HEK293 (cell line): ENCODE measurements at regions not wholly inside any gene's neighbourhood (a gene's known extent, or its start where the extent isn't known, plus 50 kb on each side); places are given as distances from the start of the nearest gene placed in this dataset.

Experiments used
- CTCF ChIA-PET: fragments of 350-600 bp; formaldehyde crosslinking; extraction: SDS; loops from one replicate; lab custom pipeline; 2021; ENCODE audit warnings: antibody characterized with exemption; lab: Yijun Ruan, JAX
- POLR2A ChIA-PET: fragments of 300-600 bp; formaldehyde crosslinking; extraction: SDS; loops from one replicate; lab custom pipeline; 2020; ENCODE audit warnings: antibody characterized with exemption, inconsistent platforms; lab: Yijun Ruan, JAX
- H3K27ac ChIP-seq: fragments of 200-500 bp; sonication (Bioruptor generic); 2 replicates; pipeline ENCODE4 v1.5.1; 2014; ENCODE audit warnings: low read depth, low read length, control low read depth, inconsistent platforms; ENCODE audit errors: extremely low read depth
- H3K36me3 ChIP-seq, 2 experiments: fragments of 200-500 bp in 1 of 2; sonication (Bioruptor generic) in 1 of 2; 1 replicate in 1 of 2; 2 replicates in 1 of 2; pipeline ENCODE4 v1.5.1; 2014 to 2017; ENCODE audit warnings: inconsistent platforms in 2 of 2, low read length in 2 of 2; ENCODE audit not compliant: control insufficient read depth in 2 of 2, insufficient read depth in 1 of 2
- H3K4me1 ChIP-seq: fragments of 200-500 bp; sonication (Bioruptor generic); 2 replicates; pipeline ENCODE4 v1.5.1; 2014; ENCODE audit warnings: mild to moderate bottlenecking, low read length, inconsistent platforms; ENCODE audit not compliant: control insufficient read depth, insufficient read depth
- H3K4me3 ChIP-seq: 2 replicates; pipeline ENCODE4 v1.5.1; 2011; ENCODE audit warnings: low read depth, mild to moderate bottlenecking, control low read depth, low read length, moderate library complexity
- H3K9me3 ChIP-seq: fragments of 200-500 bp; sonication (Bioruptor generic); 2 replicates; pipeline ENCODE4 v1.5.1; 2014; ENCODE audit warnings: low read depth, low read length, inconsistent platforms; ENCODE audit not compliant: control insufficient read depth, insufficient read depth
- EGR2 ChIP-seq: fragments of 450-650 bp; formaldehyde crosslinking; IDR thresholded peaks from 2 replicates; pipeline ENCODE4 v1.5.1; 2016; ENCODE audit warnings: low read depth, missing biosample characterization, missing genetic modification characterization
- GLIS1 ChIP-seq: fragments of 450-650 bp; formaldehyde crosslinking; IDR thresholded peaks from 2 replicates; pipeline ENCODE4 v1.5.1; 2016; ENCODE audit warnings: missing biosample characterization, missing genetic modification characterization
- HOXC10 ChIP-seq: sonication (generic); formaldehyde crosslinking; IDR thresholded peaks from 2 replicates; pipeline ENCODE4 v1.8.1; 2023; ENCODE audit warnings: mild to moderate bottlenecking, missing genetic modification reagents
- KLF9 ChIP-seq: fragments of 450-650 bp; formaldehyde crosslinking; IDR thresholded peaks from 2 replicates; pipeline ENCODE4 v1.5.1; 2016; ENCODE audit warnings: missing biosample characterization, missing genetic modification characterization, low read depth
- SP2 ChIP-seq: fragments of 450-650 bp; formaldehyde crosslinking; IDR thresholded peaks from 2 replicates; pipeline ENCODE4 v1.5.1; 2016; ENCODE audit warnings: missing biosample characterization, missing genetic modification characterization
- TSHZ1 ChIP-seq: fragments of 450-650 bp; formaldehyde crosslinking; IDR thresholded peaks from 2 replicates; pipeline ENCODE4 v1.5.1; 2016; ENCODE audit warnings: missing biosample characterization, missing genetic modification characterization, borderline replicate concordance
- YY2 ChIP-seq: fragments of 450-650 bp; formaldehyde crosslinking; IDR thresholded peaks from 2 replicates; pipeline ENCODE4 v1.5.1; 2016; ENCODE audit warnings: missing biosample characterization, missing genetic modification characterization
- ZBTB48 ChIP-seq: fragments of 450-650 bp; formaldehyde crosslinking; IDR thresholded peaks from 2 replicates; pipeline ENCODE4 v1.5.1; 2016; ENCODE audit warnings: missing biosample characterization, missing genetic modification characterization
- ZBTB49 ChIP-seq: fragments of 450-650 bp; formaldehyde crosslinking; IDR thresholded peaks from 2 replicates; pipeline ENCODE4 v1.5.1; 2016; ENCODE audit warnings: missing biosample characterization, missing genetic modification characterization, low read depth
- ZNF10 ChIP-seq: fragments of 450-650 bp; formaldehyde crosslinking; IDR thresholded peaks from 2 replicates; pipeline ENCODE4 v1.5.1; 2017; ENCODE audit warnings: missing biosample characterization, missing genetic modification characterization
- ZNF184 ChIP-seq: fragments of 450-650 bp; IDR thresholded peaks from 2 replicates; pipeline ENCODE4 v1.5.1; 2018; ENCODE audit warnings: missing biosample characterization, mild to moderate bottlenecking, missing genetic modification characterization
- ZNF211 ChIP-seq: fragments of 450-650 bp; formaldehyde crosslinking; IDR thresholded peaks from 2 replicates; pipeline ENCODE4 v1.5.1; 2016; ENCODE audit warnings: low read depth, missing biosample characterization, missing genetic modification characterization
- ZNF23 ChIP-seq: fragments of 450-650 bp; formaldehyde crosslinking; IDR thresholded peaks from 2 replicates; pipeline ENCODE4 v1.5.1; 2016; ENCODE audit warnings: missing biosample characterization, missing genetic modification characterization, borderline replicate concordance
- ZNF404 ChIP-seq: fragments of 450-650 bp; formaldehyde crosslinking; IDR thresholded peaks from 2 replicates; pipeline ENCODE4 v1.5.1; 2017; ENCODE audit warnings: missing biosample characterization, missing genetic modification characterization
- ZNF560 ChIP-seq: fragments of 450-650 bp; formaldehyde crosslinking; IDR thresholded peaks from 2 replicates; pipeline ENCODE4 v1.5.1; 2017; ENCODE audit warnings: missing biosample characterization, missing genetic modification characterization, borderline replicate concordance
- ZNF629 ChIP-seq: fragments of 450-650 bp; formaldehyde crosslinking; IDR thresholded peaks from 2 replicates; pipeline ENCODE4 v1.5.1; 2017; ENCODE audit warnings: missing biosample characterization, missing genetic modification characterization
- ZNF776 ChIP-seq: fragments of 450-650 bp; formaldehyde crosslinking; IDR thresholded peaks from 2 replicates; pipeline ENCODE4 v1.5.0; 2017; ENCODE audit warnings: missing biosample characterization, missing genetic modification characterization, borderline replicate concordance
- ZSCAN23 ChIP-seq: fragments of 450-650 bp; formaldehyde crosslinking; IDR thresholded peaks from 2 replicates; pipeline ENCODE4 v1.5.1; 2016; ENCODE audit warnings: missing biosample characterization, missing genetic modification characterization
- ZSCAN30 ChIP-seq: fragments of 450-650 bp; IDR thresholded peaks from 2 replicates; pipeline ENCODE4 v1.5.1; 2018; ENCODE audit warnings: missing biosample characterization, mild to moderate bottlenecking, missing genetic modification characterization, moderate library complexity
- ZSCAN5A ChIP-seq: fragments of 450-650 bp; formaldehyde crosslinking; IDR thresholded peaks from 2 replicates; pipeline ENCODE4 v1.5.1; 2016; ENCODE audit warnings: missing biosample characterization, missing genetic modification characterization
- TF ChIP-seq, protein P1 (sequence below): fragments of 450-650 bp; formaldehyde crosslinking; IDR thresholded peaks from 2 replicates; pipeline ENCODE4 v1.5.1; 2016; ENCODE audit warnings: missing biosample characterization, missing genetic modification characterization

GRCh38 chr16:64234200-64234599 lies 887.7 kb downstream of the CDH11 start:
- Histone ChIP-seq H3K36me3 (no peaks in the 10 kb centered on the region), H3K4me1 (no peaks in the 10 kb centered on the region), H3K9me3 (no peaks in the 10 kb centered on the region), H3K4me3 (no peak overlapping the region), H3K27ac (no peak overlapping the region)
- ChIA-PET POLR2A (no interaction called here), CTCF (no interaction called here)
- TF ChIP-seq KLF9, result no peak
- no peak for TF ChIP-seq ZNF184 (tag by site-specific recombination)
- no peak for TF ChIP-seq EGR2 (tag by site-specific recombination)
- no peak for TF ChIP-seq ZSCAN23 (tag by site-specific recombination)
- TF ChIP-seq ZSCAN5A, result no peak
- no peak for TF ChIP-seq ZNF211
- TF ChIP-seq ZBTB48 (tag by site-specific recombination), result no peak

GRCh38 chr16:64225696-64226095 lies 896.2 kb downstream of the CDH11 start:
- CTCF ChIA-PET, result no interaction called here
- Histone ChIP-seq H3K4me3 (no peak overlapping the region), H3K4me1 (no peaks in the 10 kb centered on the region), H3K36me3 (no peaks in the 10 kb centered on the region), H3K9me3 (no peaks in the 10 kb centered on the region), H3K27ac (no peak overlapping the region)
- POLR2A ChIA-PET, result no interaction called here
- TF ChIP-seq SP2 (tag by site-specific recombination) (no peak), ZNF10 (no peak), ZNF776 (no peak)

DNA sequence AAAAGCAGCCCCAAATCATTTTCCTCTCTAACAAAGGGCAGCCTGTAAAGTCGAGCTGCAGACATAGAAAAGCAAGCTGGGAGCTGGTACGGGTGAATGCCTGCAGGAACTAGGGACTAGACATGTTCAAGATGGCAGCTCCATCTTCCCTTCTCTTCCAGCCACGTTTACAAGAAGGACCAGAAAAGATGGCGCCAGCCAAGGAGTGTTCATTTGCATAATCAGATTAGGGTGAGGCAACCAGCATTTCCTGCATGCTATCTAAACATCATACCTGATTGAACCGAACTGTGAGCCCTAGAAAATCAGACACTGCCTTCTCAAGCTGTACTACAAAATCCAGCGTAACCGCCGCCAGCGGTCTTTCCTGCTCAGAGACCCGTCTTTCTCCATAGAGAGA lies 896.8 kb downstream of the CDH11 start:
- Histone ChIP-seq H3K4me1 (no peaks in the 10 kb centered on the region), H3K36me3 (no peaks in the 10 kb centered on the region), H3K27ac (no peak overlapping the region), H3K4me3 (no peak overlapping the region), H3K9me3 (no peaks in the 10 kb centered on the region)
- CTCF ChIA-PET, result no interaction called here
- POLR2A ChIA-PET, result no interaction called here
- no peak for TF ChIP-seq ZSCAN23 (tag by site-specific recombination)
- no peak for TF ChIP-seq HOXC10 (CRISPR knock-in tag)
- TF ChIP-seq ZNF776, result no peak
- no peak for TF ChIP-seq ZSCAN30
- no peak for TF ChIP-seq YY2 (tag by site-specific recombination)
- no peak for TF ChIP-seq ZNF560
- no peak for TF ChIP-seq ZNF404 (tag by site-specific recombination)
- no peak for TF ChIP-seq ZNF629 (tag by site-specific recombination)
- TF ChIP-seq, all 188 proteins: peak for 0

- H3K4me3 ChIP-seq, result no peak overlapping the region
- H3K27ac ChIP-seq, result no peak overlapping the region
- TF ChIP-seq GLIS1 (tag by site-specific recombination) (no peak), ZNF23 (tag by site-specific recombination) (no peak), TSHZ1 (no peak), ZBTB49 (tag by site-specific recombination) (no peak)
- TF ChIP-seq, protein P1, sequence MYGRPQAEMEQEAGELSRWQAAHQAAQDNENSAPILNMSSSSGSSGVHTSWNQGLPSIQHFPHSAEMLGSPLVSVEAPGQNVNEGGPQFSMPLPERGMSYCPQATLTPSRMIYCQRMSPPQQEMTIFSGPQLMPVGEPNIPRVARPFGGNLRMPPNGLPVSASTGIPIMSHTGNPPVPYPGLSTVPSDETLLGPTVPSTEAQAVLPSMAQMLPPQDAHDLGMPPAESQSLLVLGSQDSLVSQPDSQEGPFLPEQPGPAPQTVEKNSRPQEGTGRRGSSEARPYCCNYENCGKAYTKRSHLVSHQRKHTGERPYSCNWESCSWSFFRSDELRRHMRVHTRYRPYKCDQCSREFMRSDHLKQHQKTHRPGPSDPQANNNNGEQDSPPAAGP (tag by site-specific recombination), result no peak
These were observed 903.9 kb downstream of the CDH11 start for GRCh38 chr16:64217789-64218535.

More at GRCh38 chr16:64217789-64218535, 903.9 kb downstream of the CDH11 start:
- Histone ChIP-seq H3K4me1 (no peaks in the 10 kb centered on the region), H3K36me3 (no peaks in the 10 kb centered on the region), H3K9me3 (no peaks in the 10 kb centered on the region)
- POLR2A ChIA-PET, result no interaction called here
- CTCF ChIA-PET, result interaction anchor here (0.6 kb wide), 1 partner anchor 326 kb away, joined by 3 read pairs; no protein-coding TSS in a partner anchor
